WTC11 (cell line): ENCODE measurements at regions not wholly inside any gene's neighbourhood (a gene's known extent, or its start where the extent isn't known, plus 50 kb on each side); places are given as distances from the start of the nearest gene placed in this dataset.

Experiments used
- ATAC-seq: fragments of 200-7000 bp; cut with Tn5 transposase; 2 replicates; pipeline ENCODE4 v1.10.0; 2021; ENCODE audit warnings: mild to moderate bottlenecking, moderate library complexity
- CTCF ChIA-PET: fragments of 300-600 bp; sonication (Branson Sonifier 250); formaldehyde crosslinking; loops from one replicate; lab custom pipeline; 2021; ENCODE audit warnings: antibody characterized with exemption; lab: Charles Lee
- POLR2A ChIA-PET: fragments of 350-600 bp; sonication (Branson Sonifier 250); formaldehyde crosslinking; loops from one replicate; lab custom pipeline; 2021; ENCODE audit warnings: antibody characterized with exemption; lab: Charles Lee
- DNase-seq: peaks from one replicate; pipeline ENCODE4 v3.0.0; 2021; ENCODE audit warnings: low spot score
- H3K27ac Mint-ChIP-seq: 2 replicates; pipeline ENCODE4 v1.8.0; 2021; ENCODE audit warnings: mixed read lengths
- H3K27me3 Mint-ChIP-seq: 2 replicates; pipeline ENCODE4 v1.8.0; 2021; ENCODE audit warnings: low read depth, mild to moderate bottlenecking, moderate library complexity, mixed read lengths
- H3K36me3 Mint-ChIP-seq: 2 replicates; pipeline ENCODE4 v1.8.0; 2021; ENCODE audit warnings: mixed read lengths
- H3K4me1 Mint-ChIP-seq: 2 replicates; pipeline ENCODE4 v1.8.0; 2022; ENCODE audit warnings: mixed read lengths
- H3K4me3 Mint-ChIP-seq: 2 replicates; pipeline ENCODE4 v1.8.0; 2021; ENCODE audit warnings: mild to moderate bottlenecking, moderate library complexity, mixed read lengths
- H3K9me3 Mint-ChIP-seq: 2 replicates; pipeline ENCODE4 v1.8.0; 2021; ENCODE audit warnings: mixed read lengths
- CBFB ChIP-seq: sonication (generic); formaldehyde crosslinking; IDR thresholded peaks from 2 replicates; pipeline ENCODE4 v1.8.1; 2022; ENCODE audit warnings: mild to moderate bottlenecking, low read depth, missing genetic modification reagents
- CREB1 ChIP-seq: sonication (generic); formaldehyde crosslinking; IDR thresholded peaks from 2 replicates; pipeline ENCODE4 v1.8.0; 2023; ENCODE audit warnings: mild to moderate bottlenecking, missing genetic modification reagents
- GTF2I ChIP-seq: fragments of 250-450 bp; sonication (Bioruptor Pico); conservative IDR thresholded peaks from 2 replicates; pipeline ENCODE4 v1.4.0; 2021; ENCODE audit warnings: mild to moderate bottlenecking
- MYBL2 ChIP-seq: sonication (generic); formaldehyde crosslinking; IDR thresholded peaks from 2 replicates; pipeline ENCODE4 v1.8.1; 2023; ENCODE audit warnings: mild to moderate bottlenecking, moderate library complexity, missing genetic modification reagents
- NFATC4 ChIP-seq: fragments of 250-450 bp; sonication (Bioruptor Pico); IDR thresholded peaks from 2 replicates; pipeline ENCODE4 v1.9.0; 2021; ENCODE audit warnings: mild to moderate bottlenecking
- NFE2L1 ChIP-seq: sonication (generic); formaldehyde crosslinking; IDR thresholded peaks from 2 replicates; pipeline ENCODE4 v1.8.1; 2023; ENCODE audit warnings: missing genetic modification reagents
- OVOL2 ChIP-seq: fragments of 250-450 bp; sonication (Bioruptor Pico); IDR thresholded peaks from 2 replicates; pipeline ENCODE4 v1.9.0; 2021; ENCODE audit warnings: mild to moderate bottlenecking, borderline replicate concordance
- RORB ChIP-seq: fragments of 250-450 bp; sonication (Bioruptor Pico); IDR thresholded peaks from 2 replicates; pipeline ENCODE4 v1.9.0; 2021; ENCODE audit warnings: mild to moderate bottlenecking
- TEAD4 ChIP-seq: sonication (generic); formaldehyde crosslinking; IDR thresholded peaks from 2 replicates; pipeline ENCODE4 v1.8.0; 2022; ENCODE audit warnings: mild to moderate bottlenecking, missing genetic modification reagents
- ZNF317 ChIP-seq: sonication (generic); formaldehyde crosslinking; IDR thresholded peaks from 2 replicates; pipeline ENCODE4 v1.8.1; 2023; ENCODE audit warnings: low read depth, mild to moderate bottlenecking, moderate library complexity, missing genetic modification reagents, borderline replicate concordance
- TF ChIP-seq, protein P1 (sequence below): sonication (generic); formaldehyde crosslinking; IDR thresholded peaks from 2 replicates; pipeline ENCODE4 v1.8.1; 2022; ENCODE audit warnings: missing genetic modification reagents, borderline replicate concordance
- TF ChIP-seq, protein P2 (sequence below): sonication (generic); formaldehyde crosslinking; IDR thresholded peaks from 2 replicates; pipeline ENCODE4 v1.8.1; 2022; ENCODE audit warnings: mild to moderate bottlenecking, moderate library complexity, missing genetic modification reagents
- TF ChIP-seq, protein P3 (sequence below): fragments of 250-450 bp; sonication (Bioruptor Pico); IDR thresholded peaks from 2 replicates; pipeline ENCODE4 v1.9.0; 2021; ENCODE audit warnings: mild to moderate bottlenecking
- TF ChIP-seq, protein P4 (sequence below): sonication (generic); formaldehyde crosslinking; conservative IDR thresholded peaks from 2 replicates; pipeline ENCODE4 v1.8.1; 2023; ENCODE audit warnings: mild to moderate bottlenecking, low read depth, missing genetic modification reagents, moderate library complexity
- TF ChIP-seq, protein P5 (sequence below): sonication (generic); formaldehyde crosslinking; IDR thresholded peaks from 2 replicates; pipeline ENCODE4 v1.8.0; 2022; ENCODE audit warnings: mild to moderate bottlenecking, missing genetic modification reagents
- TF ChIP-seq, protein P6 (sequence below): sonication (generic); formaldehyde crosslinking; IDR thresholded peaks from 2 replicates; pipeline ENCODE4 v1.8.0; 2023; ENCODE audit warnings: mild to moderate bottlenecking, missing genetic modification reagents
- TF ChIP-seq, protein P7 (sequence below): sonication (generic); formaldehyde crosslinking; conservative IDR thresholded peaks from 2 replicates; pipeline ENCODE4 v1.8.1; 2022; ENCODE audit warnings: mild to moderate bottlenecking, missing genetic modification reagents
- TF ChIP-seq, protein P8 (sequence below): sonication (generic); formaldehyde crosslinking; IDR thresholded peaks from 2 replicates; pipeline ENCODE4 v1.8.0; 2022; ENCODE audit warnings: mild to moderate bottlenecking, missing genetic modification reagents

DNA sequence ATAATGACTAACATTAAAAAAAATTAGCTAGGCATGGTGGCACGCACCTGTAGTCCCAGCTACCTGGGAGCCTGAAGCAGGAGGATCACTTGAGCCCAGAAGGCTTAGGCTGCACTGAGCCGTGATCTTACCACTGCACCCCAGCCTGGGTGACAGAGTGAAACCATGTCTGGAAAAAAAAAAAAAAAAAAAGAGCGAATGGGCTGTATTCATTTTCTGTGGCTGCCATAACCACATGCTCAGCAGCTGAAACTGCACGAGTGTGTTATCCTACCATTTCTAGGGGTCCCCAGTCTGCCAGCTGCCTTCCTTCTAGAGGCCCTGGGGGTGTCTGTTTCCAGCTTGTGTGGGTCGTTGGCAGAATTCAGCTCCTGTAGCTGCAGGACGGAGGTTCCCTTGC, 247.8 kb downstream of the EIPR1 start:
- TF ChIP-seq, protein P1, sequence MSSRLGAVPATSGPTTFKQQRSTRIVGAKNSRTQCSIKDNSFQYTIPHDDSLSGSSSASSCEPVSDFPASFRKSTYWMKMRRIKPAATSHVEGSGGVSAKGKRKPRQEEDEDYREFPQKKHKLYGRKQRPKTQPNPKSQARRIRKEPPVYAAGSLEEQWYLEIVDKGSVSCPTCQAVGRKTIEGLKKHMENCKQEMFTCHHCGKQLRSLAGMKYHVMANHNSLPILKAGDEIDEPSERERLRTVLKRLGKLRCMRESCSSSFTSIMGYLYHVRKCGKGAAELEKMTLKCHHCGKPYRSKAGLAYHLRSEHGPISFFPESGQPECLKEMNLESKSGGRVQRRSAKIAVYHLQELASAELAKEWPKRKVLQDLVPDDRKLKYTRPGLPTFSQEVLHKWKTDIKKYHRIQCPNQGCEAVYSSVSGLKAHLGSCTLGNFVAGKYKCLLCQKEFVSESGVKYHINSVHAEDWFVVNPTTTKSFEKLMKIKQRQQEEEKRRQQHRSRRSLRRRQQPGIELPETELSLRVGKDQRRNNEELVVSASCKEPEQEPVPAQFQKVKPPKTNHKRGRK (CRISPR knock-in tag) = no peak
- TF ChIP-seq, protein P2, sequence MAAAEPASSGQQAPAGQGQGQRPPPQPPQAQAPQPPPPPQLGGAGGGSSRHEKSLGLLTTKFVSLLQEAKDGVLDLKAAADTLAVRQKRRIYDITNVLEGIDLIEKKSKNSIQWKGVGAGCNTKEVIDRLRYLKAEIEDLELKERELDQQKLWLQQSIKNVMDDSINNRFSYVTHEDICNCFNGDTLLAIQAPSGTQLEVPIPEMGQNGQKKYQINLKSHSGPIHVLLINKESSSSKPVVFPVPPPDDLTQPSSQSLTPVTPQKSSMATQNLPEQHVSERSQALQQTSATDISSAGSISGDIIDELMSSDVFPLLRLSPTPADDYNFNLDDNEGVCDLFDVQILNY (CRISPR knock-in tag) = no peak
- TF ChIP-seq GTF2I (CRISPR knock-in tag) (no peak), NFATC4 (CRISPR knock-in tag) (no peak), OVOL2 (CRISPR knock-in tag) (no peak)
- TF ChIP-seq, protein P3, sequence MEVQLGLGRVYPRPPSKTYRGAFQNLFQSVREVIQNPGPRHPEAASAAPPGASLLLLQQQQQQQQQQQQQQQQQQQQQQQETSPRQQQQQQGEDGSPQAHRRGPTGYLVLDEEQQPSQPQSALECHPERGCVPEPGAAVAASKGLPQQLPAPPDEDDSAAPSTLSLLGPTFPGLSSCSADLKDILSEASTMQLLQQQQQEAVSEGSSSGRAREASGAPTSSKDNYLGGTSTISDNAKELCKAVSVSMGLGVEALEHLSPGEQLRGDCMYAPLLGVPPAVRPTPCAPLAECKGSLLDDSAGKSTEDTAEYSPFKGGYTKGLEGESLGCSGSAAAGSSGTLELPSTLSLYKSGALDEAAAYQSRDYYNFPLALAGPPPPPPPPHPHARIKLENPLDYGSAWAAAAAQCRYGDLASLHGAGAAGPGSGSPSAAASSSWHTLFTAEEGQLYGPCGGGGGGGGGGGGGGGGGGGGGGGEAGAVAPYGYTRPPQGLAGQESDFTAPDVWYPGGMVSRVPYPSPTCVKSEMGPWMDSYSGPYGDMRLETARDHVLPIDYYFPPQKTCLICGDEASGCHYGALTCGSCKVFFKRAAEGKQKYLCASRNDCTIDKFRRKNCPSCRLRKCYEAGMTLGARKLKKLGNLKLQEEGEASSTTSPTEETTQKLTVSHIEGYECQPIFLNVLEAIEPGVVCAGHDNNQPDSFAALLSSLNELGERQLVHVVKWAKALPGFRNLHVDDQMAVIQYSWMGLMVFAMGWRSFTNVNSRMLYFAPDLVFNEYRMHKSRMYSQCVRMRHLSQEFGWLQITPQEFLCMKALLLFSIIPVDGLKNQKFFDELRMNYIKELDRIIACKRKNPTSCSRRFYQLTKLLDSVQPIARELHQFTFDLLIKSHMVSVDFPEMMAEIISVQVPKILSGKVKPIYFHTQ (CRISPR knock-in tag) = no peak
- TF ChIP-seq, protein P4, sequence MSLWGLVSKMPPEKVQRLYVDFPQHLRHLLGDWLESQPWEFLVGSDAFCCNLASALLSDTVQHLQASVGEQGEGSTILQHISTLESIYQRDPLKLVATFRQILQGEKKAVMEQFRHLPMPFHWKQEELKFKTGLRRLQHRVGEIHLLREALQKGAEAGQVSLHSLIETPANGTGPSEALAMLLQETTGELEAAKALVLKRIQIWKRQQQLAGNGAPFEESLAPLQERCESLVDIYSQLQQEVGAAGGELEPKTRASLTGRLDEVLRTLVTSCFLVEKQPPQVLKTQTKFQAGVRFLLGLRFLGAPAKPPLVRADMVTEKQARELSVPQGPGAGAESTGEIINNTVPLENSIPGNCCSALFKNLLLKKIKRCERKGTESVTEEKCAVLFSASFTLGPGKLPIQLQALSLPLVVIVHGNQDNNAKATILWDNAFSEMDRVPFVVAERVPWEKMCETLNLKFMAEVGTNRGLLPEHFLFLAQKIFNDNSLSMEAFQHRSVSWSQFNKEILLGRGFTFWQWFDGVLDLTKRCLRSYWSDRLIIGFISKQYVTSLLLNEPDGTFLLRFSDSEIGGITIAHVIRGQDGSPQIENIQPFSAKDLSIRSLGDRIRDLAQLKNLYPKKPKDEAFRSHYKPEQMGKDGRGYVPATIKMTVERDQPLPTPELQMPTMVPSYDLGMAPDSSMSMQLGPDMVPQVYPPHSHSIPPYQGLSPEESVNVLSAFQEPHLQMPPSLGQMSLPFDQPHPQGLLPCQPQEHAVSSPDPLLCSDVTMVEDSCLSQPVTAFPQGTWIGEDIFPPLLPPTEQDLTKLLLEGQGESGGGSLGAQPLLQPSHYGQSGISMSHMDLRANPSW (CRISPR knock-in tag) = no peak
- TF ChIP-seq, protein P5, sequence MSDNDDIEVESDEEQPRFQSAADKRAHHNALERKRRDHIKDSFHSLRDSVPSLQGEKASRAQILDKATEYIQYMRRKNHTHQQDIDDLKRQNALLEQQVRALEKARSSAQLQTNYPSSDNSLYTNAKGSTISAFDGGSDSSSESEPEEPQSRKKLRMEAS = no peak
- TF ChIP-seq, protein P6, sequence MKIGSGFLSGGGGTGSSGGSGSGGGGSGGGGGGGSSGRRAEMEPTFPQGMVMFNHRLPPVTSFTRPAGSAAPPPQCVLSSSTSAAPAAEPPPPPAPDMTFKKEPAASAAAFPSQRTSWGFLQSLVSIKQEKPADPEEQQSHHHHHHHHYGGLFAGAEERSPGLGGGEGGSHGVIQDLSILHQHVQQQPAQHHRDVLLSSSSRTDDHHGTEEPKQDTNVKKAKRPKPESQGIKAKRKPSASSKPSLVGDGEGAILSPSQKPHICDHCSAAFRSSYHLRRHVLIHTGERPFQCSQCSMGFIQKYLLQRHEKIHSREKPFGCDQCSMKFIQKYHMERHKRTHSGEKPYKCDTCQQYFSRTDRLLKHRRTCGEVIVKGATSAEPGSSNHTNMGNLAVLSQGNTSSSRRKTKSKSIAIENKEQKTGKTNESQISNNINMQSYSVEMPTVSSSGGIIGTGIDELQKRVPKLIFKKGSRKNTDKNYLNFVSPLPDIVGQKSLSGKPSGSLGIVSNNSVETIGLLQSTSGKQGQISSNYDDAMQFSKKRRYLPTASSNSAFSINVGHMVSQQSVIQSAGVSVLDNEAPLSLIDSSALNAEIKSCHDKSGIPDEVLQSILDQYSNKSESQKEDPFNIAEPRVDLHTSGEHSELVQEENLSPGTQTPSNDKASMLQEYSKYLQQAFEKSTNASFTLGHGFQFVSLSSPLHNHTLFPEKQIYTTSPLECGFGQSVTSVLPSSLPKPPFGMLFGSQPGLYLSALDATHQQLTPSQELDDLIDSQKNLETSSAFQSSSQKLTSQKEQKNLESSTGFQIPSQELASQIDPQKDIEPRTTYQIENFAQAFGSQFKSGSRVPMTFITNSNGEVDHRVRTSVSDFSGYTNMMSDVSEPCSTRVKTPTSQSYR (CRISPR knock-in tag) = no peak
- DNase-seq = no peak
- Mint-ChIP-seq H3K27me3 (no peaks in the 10 kb centered on the region), H3K4me3 (no peak overlapping the region), H3K36me3 (no peaks in the 10 kb centered on the region), H3K27ac (no peak overlapping the region), H3K4me1 (peaks cover 13% of the 10 kb centered on the region), H3K9me3 (peaks cover 7% of the 10 kb centered on the region; the same call in 1 of the 2 replicates)
- CTCF ChIA-PET = interaction anchor here (0.7 kb wide), 2 partner anchors 68 to 838 kb away, joined by 3 read pairs; no protein-coding TSS in a partner anchor
- ATAC-seq = no peak
- POLR2A ChIA-PET = no interaction called here

DNA sequence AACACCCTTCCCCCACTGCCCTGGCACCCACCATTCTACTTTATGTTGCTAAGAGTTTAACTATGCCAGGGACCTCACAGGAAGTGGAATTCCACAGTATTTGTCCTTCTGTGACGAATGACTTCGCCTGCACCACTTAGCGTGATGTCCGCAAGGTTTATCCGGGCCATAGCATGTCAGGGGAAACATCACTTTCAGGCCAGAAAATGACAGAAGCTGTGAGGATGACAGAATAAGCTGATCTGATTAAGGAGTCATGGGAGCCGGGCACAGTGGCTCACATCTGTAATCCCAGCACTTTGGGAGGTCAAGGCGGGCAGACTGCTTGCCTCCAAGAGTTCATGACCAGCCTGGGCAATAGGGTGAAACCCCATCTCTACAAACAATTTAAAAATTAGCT, 248.8 kb downstream of the EIPR1 start:
- CTCF ChIA-PET = no interaction called here
- no peak for TF ChIP-seq NFE2L1 (CRISPR knock-in tag)
- TF ChIP-seq RORB (CRISPR knock-in tag) = no peak
- no peak for TF ChIP-seq ZNF317
- TF ChIP-seq, protein P2 (CRISPR knock-in tag) = no peak
- no peak for TF ChIP-seq CREB1 (CRISPR knock-in tag)
- TF ChIP-seq, protein P3 (CRISPR knock-in tag) = no peak
- TF ChIP-seq MYBL2 (CRISPR knock-in tag) = no peak
- no peak for TF ChIP-seq TEAD4 (CRISPR knock-in tag)
- TF ChIP-seq, protein P7, sequence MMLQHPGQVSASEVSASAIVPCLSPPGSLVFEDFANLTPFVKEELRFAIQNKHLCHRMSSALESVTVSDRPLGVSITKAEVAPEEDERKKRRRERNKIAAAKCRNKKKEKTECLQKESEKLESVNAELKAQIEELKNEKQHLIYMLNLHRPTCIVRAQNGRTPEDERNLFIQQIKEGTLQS (CRISPR knock-in tag) = no peak
- TF ChIP-seq, protein P8, sequence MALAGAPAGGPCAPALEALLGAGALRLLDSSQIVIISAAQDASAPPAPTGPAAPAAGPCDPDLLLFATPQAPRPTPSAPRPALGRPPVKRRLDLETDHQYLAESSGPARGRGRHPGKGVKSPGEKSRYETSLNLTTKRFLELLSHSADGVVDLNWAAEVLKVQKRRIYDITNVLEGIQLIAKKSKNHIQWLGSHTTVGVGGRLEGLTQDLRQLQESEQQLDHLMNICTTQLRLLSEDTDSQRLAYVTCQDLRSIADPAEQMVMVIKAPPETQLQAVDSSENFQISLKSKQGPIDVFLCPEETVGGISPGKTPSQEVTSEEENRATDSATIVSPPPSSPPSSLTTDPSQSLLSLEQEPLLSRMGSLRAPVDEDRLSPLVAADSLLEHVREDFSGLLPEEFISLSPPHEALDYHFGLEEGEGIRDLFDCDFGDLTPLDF (CRISPR knock-in tag) = no peak
- TF ChIP-seq CBFB (CRISPR knock-in tag) = no peak

More for the DNA sequence above, 248.8 kb downstream of the EIPR1 start:
- Mint-ChIP-seq H3K4me3 (no peak overlapping the region), H3K4me1 (peaks cover 13% of the 10 kb centered on the region), H3K27ac (no peak overlapping the region), H3K36me3 (no peaks in the 10 kb centered on the region), H3K9me3 (0 out of 2 replicates have a peak, but pooled peaks cover 4% of the 10 kb centered on the region), H3K27me3 (no peaks in the 10 kb centered on the region)
- DNase-seq (no peak), ATAC-seq (no peak)
- POLR2A ChIA-PET = no interaction called here
